HL-60 (cell line): ENCODE measurements at regions not wholly inside any gene's neighbourhood (a gene's known extent, or its start where the extent isn't known, plus 50 kb on each side); places are given as distances from the start of the nearest gene placed in this dataset.

ENCODE experiments used
- DNase-seq, 2 experiments: peaks; one replicate each; pipeline ENCODE4 v3.0.0-alpha.2; 2010 to 2020; ENCODE audit warnings: low read depth in 1 of 2, low spot score in 1 of 2
- H3K27ac ChIP-seq: fragments of 250-450 bp; sonication (Bioruptor Pico); replicated peaks from 2 replicates; pipeline ENCODE4 v1.5.1; 2020; ENCODE audit warnings: mild to moderate bottlenecking, moderate library complexity
- H3K27me3 ChIP-seq: fragments of 250-450 bp; sonication (Bioruptor Pico); 2 replicates; pipeline ENCODE4 v1.5.1; 2021; ENCODE audit warnings: mild to moderate bottlenecking, moderate library complexity; ENCODE audit not compliant: insufficient read depth, poor library complexity, severe bottlenecking
- H3K4me3 ChIP-seq: replicated peaks from 2 replicates; pipeline ENCODE4 v1.5.1; 2011; ENCODE audit warnings: mild to moderate bottlenecking, control low read depth, low read length; ENCODE audit not compliant: insufficient read depth
- GABPA ChIP-seq: IDR thresholded peaks from 2 replicates; pipeline ENCODE4 v1.6.1; 2012; ENCODE audit warnings: low read depth
- POLR2AphosphoS5 ChIP-seq: IDR thresholded peaks from 2 replicates; pipeline ENCODE4 v1.6.1; 2012; ENCODE audit warnings: low read depth
- SPI1 ChIP-seq: IDR thresholded peaks from 2 replicates; pipeline ENCODE4 v1.6.1; 2012; ENCODE audit warnings: low read depth, mild to moderate bottlenecking, borderline replicate concordance
- TF ChIP-seq, protein P1 (sequence below): IDR thresholded peaks from 2 replicates; pipeline ENCODE4 v1.6.1; 2012; ENCODE audit warnings: low read depth; ENCODE audit not compliant: insufficient replicate concordance
- TF ChIP-seq, protein P2 (sequence below): IDR thresholded peaks from one replicate; pipeline ENCODE4 v1.5.1; 2011; ENCODE audit warnings: low read length, control low read depth, inconsistent platforms; ENCODE audit not compliant: insufficient read depth

DNA sequence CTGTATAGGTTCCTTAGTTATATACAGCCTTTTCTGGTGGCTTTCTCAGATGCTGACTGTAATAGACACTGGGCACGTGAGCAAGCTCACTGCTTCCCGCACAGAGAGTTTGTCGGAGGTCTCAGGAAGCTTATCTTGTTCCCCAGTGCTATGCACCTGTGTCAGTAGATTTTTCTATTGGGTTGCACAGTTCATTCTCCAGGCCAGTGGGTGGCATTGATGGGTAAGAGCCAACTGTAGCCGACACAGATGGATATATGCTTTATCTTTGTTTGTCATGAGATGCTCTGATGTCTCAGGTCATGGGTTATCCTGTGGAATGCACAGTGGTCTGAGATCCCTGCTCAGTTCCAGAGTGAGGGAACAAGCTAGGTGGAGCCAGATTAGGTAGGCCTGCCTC lies 293.0 kb downstream of the GRB14 start:
- H3K27me3 ChIP-seq, result no peaks in the 10 kb centered on the region
- no peak for TF ChIP-seq SPI1
- TF ChIP-seq, protein P1, sequence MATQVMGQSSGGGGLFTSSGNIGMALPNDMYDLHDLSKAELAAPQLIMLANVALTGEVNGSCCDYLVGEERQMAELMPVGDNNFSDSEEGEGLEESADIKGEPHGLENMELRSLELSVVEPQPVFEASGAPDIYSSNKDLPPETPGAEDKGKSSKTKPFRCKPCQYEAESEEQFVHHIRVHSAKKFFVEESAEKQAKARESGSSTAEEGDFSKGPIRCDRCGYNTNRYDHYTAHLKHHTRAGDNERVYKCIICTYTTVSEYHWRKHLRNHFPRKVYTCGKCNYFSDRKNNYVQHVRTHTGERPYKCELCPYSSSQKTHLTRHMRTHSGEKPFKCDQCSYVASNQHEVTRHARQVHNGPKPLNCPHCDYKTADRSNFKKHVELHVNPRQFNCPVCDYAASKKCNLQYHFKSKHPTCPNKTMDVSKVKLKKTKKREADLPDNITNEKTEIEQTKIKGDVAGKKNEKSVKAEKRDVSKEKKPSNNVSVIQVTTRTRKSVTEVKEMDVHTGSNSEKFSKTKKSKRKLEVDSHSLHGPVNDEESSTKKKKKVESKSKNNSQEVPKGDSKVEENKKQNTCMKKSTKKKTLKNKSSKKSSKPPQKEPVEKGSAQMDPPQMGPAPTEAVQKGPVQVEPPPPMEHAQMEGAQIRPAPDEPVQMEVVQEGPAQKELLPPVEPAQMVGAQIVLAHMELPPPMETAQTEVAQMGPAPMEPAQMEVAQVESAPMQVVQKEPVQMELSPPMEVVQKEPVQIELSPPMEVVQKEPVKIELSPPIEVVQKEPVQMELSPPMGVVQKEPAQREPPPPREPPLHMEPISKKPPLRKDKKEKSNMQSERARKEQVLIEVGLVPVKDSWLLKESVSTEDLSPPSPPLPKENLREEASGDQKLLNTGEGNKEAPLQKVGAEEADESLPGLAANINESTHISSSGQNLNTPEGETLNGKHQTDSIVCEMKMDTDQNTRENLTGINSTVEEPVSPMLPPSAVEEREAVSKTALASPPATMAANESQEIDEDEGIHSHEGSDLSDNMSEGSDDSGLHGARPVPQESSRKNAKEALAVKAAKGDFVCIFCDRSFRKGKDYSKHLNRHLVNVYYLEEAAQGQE, result no peak
- TF ChIP-seq, protein P2, sequence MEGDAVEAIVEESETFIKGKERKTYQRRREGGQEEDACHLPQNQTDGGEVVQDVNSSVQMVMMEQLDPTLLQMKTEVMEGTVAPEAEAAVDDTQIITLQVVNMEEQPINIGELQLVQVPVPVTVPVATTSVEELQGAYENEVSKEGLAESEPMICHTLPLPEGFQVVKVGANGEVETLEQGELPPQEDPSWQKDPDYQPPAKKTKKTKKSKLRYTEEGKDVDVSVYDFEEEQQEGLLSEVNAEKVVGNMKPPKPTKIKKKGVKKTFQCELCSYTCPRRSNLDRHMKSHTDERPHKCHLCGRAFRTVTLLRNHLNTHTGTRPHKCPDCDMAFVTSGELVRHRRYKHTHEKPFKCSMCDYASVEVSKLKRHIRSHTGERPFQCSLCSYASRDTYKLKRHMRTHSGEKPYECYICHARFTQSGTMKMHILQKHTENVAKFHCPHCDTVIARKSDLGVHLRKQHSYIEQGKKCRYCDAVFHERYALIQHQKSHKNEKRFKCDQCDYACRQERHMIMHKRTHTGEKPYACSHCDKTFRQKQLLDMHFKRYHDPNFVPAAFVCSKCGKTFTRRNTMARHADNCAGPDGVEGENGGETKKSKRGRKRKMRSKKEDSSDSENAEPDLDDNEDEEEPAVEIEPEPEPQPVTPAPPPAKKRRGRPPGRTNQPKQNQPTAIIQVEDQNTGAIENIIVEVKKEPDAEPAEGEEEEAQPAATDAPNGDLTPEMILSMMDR, result no peak
- TF ChIP-seq GABPA, result no peak
- TF ChIP-seq POLR2AphosphoS5, result no peak
- no peak overlapping the region for H3K27ac ChIP-seq
- no peak overlapping the region for H3K4me3 ChIP-seq
- no peak for DNase-seq

DNA sequence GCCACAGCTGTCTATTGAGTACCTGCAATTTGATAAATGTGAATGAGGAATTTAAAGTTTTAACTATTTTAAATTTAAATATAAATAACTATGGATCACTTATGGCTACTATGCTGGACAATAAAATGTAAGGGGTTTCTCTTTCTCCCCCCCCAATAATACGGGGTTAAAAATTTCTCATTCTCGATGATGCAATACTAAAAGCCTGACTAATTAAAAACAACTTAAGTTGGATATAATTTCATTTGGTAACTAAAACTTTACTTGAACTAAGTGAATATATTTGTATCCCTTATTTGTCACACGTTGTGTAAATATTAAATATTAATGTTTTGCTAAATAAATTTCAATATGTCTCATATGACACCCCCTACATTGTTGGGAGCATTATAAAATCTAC lies 297.3 kb downstream of the GRB14 start:
- DNase-seq, result no peak
- no peaks in the 10 kb centered on the region for H3K27me3 ChIP-seq
- no peak overlapping the region for H3K27ac ChIP-seq
- TF ChIP-seq, protein P1, result no peak
- no peak for TF ChIP-seq GABPA
- no peak for TF ChIP-seq POLR2AphosphoS5
- TF ChIP-seq, protein P2, result no peak
- TF ChIP-seq SPI1, result no peak
- no peak overlapping the region for H3K4me3 ChIP-seq

DNA sequence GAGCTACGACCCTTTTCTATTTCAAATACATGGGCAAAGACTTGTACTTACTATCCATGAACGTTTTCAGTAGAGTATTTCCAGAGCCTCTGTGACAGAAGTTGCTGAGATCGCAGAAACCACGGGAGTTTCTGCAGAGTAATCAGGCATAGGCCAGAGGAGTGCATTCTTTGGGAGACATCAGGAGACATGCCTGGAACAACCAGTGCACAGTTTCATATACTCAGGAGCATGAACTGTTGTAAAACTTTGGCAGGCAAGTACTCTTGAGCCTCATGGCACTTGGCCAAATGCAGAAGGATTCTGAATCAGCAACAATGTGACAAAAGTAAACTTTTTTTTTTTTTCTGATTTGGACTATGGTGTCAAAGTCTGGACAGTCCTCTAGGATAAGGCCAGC lies 307.1 kb downstream of the GRB14 start:
- no peak for DNase-seq
- H3K4me3 ChIP-seq, result no peak overlapping the region
- TF ChIP-seq GABPA (no peak), POLR2AphosphoS5 (no peak), SPI1 (no peak)
- TF ChIP-seq, protein P2, result no peak
- TF ChIP-seq, protein P1, result no peak
- H3K27me3 ChIP-seq, result no peaks in the 10 kb centered on the region
- no peak overlapping the region for H3K27ac ChIP-seq
